A549 (cell line): ENCODE measurements at regions not wholly inside any gene's neighbourhood (a gene's known extent, or its start where the extent isn't known, plus 50 kb on each side); places are given as distances from the start of the nearest gene placed in this dataset.

Source experiments
- ATAC-seq, 2 experiments: fragments of 200-7000 bp in 1 of 2; fragments of >200 bp in 1 of 2; cut with Nextera tagmentation in 1 of 2; cut with Tn5 transposase in 1 of 2; 3 replicates each; pipeline versions ENCODE4 v1.8.0 to v1.9.1; 2018 to 2020; ENCODE audit warnings: mild to moderate bottlenecking in 1 of 2, moderate library complexity in 1 of 2
- CTCF ChIA-PET: fragments of 300-600 bp; sonication (Branson Sonifier 250); formaldehyde crosslinking; extraction: SDS; loops from one replicate; lab custom pipeline; 2021; ENCODE audit warnings: antibody characterized with exemption, inconsistent platforms; lab: Yijun Ruan, JAX
- POLR2A ChIA-PET: fragments of 350-600 bp; formaldehyde crosslinking; extraction: SDS; loops from one replicate; lab custom pipeline; 2021; ENCODE audit warnings: antibody characterized with exemption, inconsistent platforms; lab: Yijun Ruan, JAX
- DNase-seq, 2 experiments: peaks; one replicate each; pipeline versions ENCODE4 v3.0.0 to v3.0.0-alpha.2; 2011 to 2016; ENCODE audit warnings: low read depth in 1 of 2, low spot score in 1 of 2
- FAIRE-seq: peaks from 2 replicates; lab custom pipeline; 2011; peaks lifted over from hg19 to GRCh38; lab: Jason Lieb, UNC
- H3K27ac ChIP-seq, 2 experiments: fragments of >200 bp; sonication (Bioruptor Twin); formaldehyde crosslinking; 3 replicates each; pipeline ENCODE4 v1.5.1; 2016 to 2017
- H3K4me1 ChIP-seq: fragments of >200 bp; sonication (Bioruptor Twin); formaldehyde crosslinking; 3 replicates; pipeline ENCODE4 v1.6.1; 2016
- H3K4me2 ChIP-seq: fragments of >200 bp; sonication (Bioruptor Twin); formaldehyde crosslinking; 3 replicates; pipeline ENCODE4 v1.6.1; 2016
- H3K4me3 ChIP-seq: fragments of >200 bp; sonication (Bioruptor Twin); formaldehyde crosslinking; 3 replicates; pipeline ENCODE4 v1.5.1; 2016
- H3K9me3 ChIP-seq: fragments of >200 bp; sonication (Bioruptor Twin); formaldehyde crosslinking; 3 replicates; pipeline ENCODE4 v1.6.1; 2016
- CBX2 ChIP-seq: fragments of 200-600 bp; sonication (generic); IDR thresholded peaks from 2 replicates; pipeline ENCODE4 v1.6.1; 2016; ENCODE audit warnings: low read depth, mild to moderate bottlenecking, borderline replicate concordance
- CHD4 ChIP-seq: fragments of 200-600 bp; sonication (generic); IDR thresholded peaks from 2 replicates; pipeline ENCODE4 v1.6.1; 2016; ENCODE audit warnings: antibody characterized with exemption, mild to moderate bottlenecking, borderline replicate concordance
- EHF ChIP-seq: fragments of 250-450 bp; sonication (Bioruptor Pico); IDR thresholded peaks from 2 replicates; pipeline ENCODE4 v1.5.0; 2020; ENCODE audit warnings: mild to moderate bottlenecking
- FOSL2 ChIP-seq, 2 experiments: fragments of 450-650 bp in 1 of 2; fragments of >200 bp in 1 of 2; sonication (Bioruptor Twin) in 1 of 2; formaldehyde crosslinking; IDR thresholded peaks; 2 replicates each; pipeline versions ENCODE4 v1.5.0 to v1.6.1; 2016 to 2020; ENCODE audit warnings: mild to moderate bottlenecking in 1 of 2, moderate library complexity in 1 of 2
- HOXB5 ChIP-seq: fragments of 250-450 bp; sonication (Bioruptor Pico); IDR thresholded peaks from 2 replicates; pipeline ENCODE4 v1.5.0; 2020; ENCODE audit warnings: mild to moderate bottlenecking, moderate library complexity
- JUN ChIP-seq, 2 experiments: fragments of >200 bp; sonication (Bioruptor Twin); formaldehyde crosslinking; IDR thresholded peaks; 2 replicates in 1 of 2; 3 replicates in 1 of 2; pipeline ENCODE4 v1.6.1; 2016 to 2017
- KDM5A ChIP-seq: fragments of 200-600 bp; sonication (generic); IDR thresholded peaks from 2 replicates; pipeline ENCODE4 v1.6.1; 2016; ENCODE audit warnings: antibody characterized with exemption, mild to moderate bottlenecking
- MAFK ChIP-seq: fragments of 450-650 bp; IDR thresholded peaks from 2 replicates; pipeline ENCODE4 v1.6.1; 2014; ENCODE audit not compliant: partially characterized antibody
- NFE2L2 ChIP-seq: fragments of 150-350 bp; conservative IDR thresholded peaks from 2 replicates; pipeline ENCODE4 v1.6.1; 2014; ENCODE audit warnings: low read length
- NPAS2 ChIP-seq: fragments of 250-450 bp; sonication (Bioruptor Pico); IDR thresholded peaks from 2 replicates; pipeline ENCODE4 v1.8.0; 2022; ENCODE audit warnings: mild to moderate bottlenecking, moderate library complexity, borderline replicate concordance
- NR3C1 ChIP-seq: fragments of >200 bp; sonication (Bioruptor Twin); formaldehyde crosslinking; IDR thresholded peaks from 3 replicates; pipeline ENCODE4 v1.6.1; 2017
- PHF8 ChIP-seq: fragments of 200-600 bp; sonication (generic); IDR thresholded peaks from 2 replicates; pipeline ENCODE4 v1.6.1; 2016; ENCODE audit warnings: low read depth, mild to moderate bottlenecking, antibody characterized with exemption, moderate library complexity, borderline replicate concordance
- RFX5 ChIP-seq: fragments of 450-650 bp; IDR thresholded peaks from 2 replicates; pipeline ENCODE4 v1.7.1; 2014; ENCODE audit warnings: antibody characterized with exemption, mild to moderate bottlenecking, moderate library complexity
- RNF2 ChIP-seq: fragments of 200-600 bp; sonication (generic); IDR thresholded peaks from 2 replicates; pipeline ENCODE4 v1.6.1; 2016; ENCODE audit warnings: low read depth, mild to moderate bottlenecking, antibody characterized with exemption, moderate library complexity, borderline replicate concordance
- TP53 ChIP-seq: fragments of 250-450 bp; sonication (Bioruptor Pico); IDR thresholded peaks from 2 replicates; pipeline ENCODE4 v1.5.0; 2021; ENCODE audit warnings: mild to moderate bottlenecking, moderate library complexity
- ZC3H11A ChIP-seq: fragments of 450-650 bp; IDR thresholded peaks from 2 replicates; pipeline ENCODE4 v1.6.1; 2014; ENCODE audit warnings: antibody characterized with exemption, mild to moderate bottlenecking
- WGBS: methylation state at CpG from one replicate; pipeline ENCODE4 v1.1.6; 2017; ENCODE audit errors: missing lambda C conversion rate; 5-methylcytosine and 5-hydroxymethylcytosine counted together
- TF ChIP-seq, protein P1 (sequence below): IDR thresholded peaks from 2 replicates; pipeline ENCODE4 v1.6.1; 2012
- TF ChIP-seq, protein P2 (sequence below): IDR thresholded peaks from 2 replicates; pipeline ENCODE4 v1.6.1; 2012
- TF ChIP-seq, protein P3 (sequence below): fragments of >200 bp; sonication (Bioruptor Twin); formaldehyde crosslinking; IDR thresholded peaks from 2 replicates; pipeline ENCODE4 v1.6.1; 2016
- TF ChIP-seq, protein P4 (sequence below): fragments of >200 bp; sonication (Bioruptor Twin); formaldehyde crosslinking; IDR thresholded peaks from 3 replicates; pipeline ENCODE4 v1.5.1; 2016
- TF ChIP-seq, protein P5 (sequence below): fragments of 200-600 bp; sonication (generic); IDR thresholded peaks from 2 replicates; pipeline ENCODE4 v1.6.1; 2016; ENCODE audit warnings: antibody characterized with exemption, mild to moderate bottlenecking, moderate library complexity

DNA sequence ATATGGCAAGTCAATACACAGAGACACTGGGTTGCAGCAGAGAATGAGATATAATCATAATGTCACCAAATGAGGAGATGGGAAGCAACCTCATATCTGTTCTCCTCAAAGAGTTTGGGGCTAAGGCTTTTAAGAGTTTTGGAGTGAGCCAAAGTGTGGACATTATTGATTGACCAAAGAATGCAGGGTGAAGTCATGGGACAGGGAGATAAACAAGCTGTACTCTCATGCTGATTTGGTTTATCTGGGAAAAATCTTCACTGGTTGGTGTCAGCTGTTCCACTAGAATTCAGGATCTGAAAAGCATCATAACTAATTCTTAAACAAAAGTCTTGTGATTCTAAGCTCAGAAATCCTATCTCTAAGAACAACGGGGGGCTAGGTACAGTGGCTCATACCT is 585.9 kb upstream of the NRP1 start:
- WGBS: 12% methylated on average over 1 of the region's 1 CpG

DNA sequence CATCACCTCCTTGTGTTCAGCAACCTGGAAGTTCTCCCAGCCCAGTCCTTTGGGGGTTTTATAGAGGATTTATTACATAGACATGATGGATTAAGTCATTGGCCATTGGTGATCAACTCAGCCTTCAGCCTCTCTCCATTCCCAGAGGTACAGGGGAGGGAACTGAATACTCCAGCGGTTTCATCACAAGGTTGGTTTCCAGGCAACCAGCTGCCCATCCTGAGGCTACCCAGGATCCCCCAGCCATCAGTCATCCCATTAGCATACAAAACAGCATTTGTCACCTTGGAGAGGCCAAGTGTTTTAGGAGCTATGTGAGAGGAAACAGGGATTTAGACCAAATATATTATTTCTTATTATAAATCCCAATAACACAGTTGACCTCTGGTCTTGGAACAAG is 584.8 kb upstream of the NRP1 start:
- no peak overlapping the region for H3K27ac ChIP-seq
- WGBS: 50% methylated on average over 1 of the region's 1 CpG
- ATAC-seq: no peak
- H3K9me3 ChIP-seq: no peaks in the 10 kb centered on the region
- no peak overlapping the region for H3K4me3 ChIP-seq
- TF ChIP-seq FOSL2 (IDR thresholded peaks at IDR 0.05): no peak
- no peak for TF ChIP-seq FOSL2 (CRISPR knock-in tag; IDR thresholded peaks at IDR 0.05)
- TF ChIP-seq RNF2: no peak
- no peak for TF ChIP-seq JUN (IDR thresholded peaks at IDR 0.05)
- TF ChIP-seq, all 56 proteins: peak for 0
- no peaks in the 10 kb centered on the region for H3K4me1 ChIP-seq
- FAIRE-seq: no peak
- ChIA-PET CTCF (no interaction called here), POLR2A (no interaction called here)
- no peak for DNase-seq
- no peak overlapping the region for H3K4me2 ChIP-seq

More for the DNA sequence above, 585.9 kb upstream of the NRP1 start:
- no peaks in the 10 kb centered on the region for H3K4me1 ChIP-seq
- FAIRE-seq: no peak
- DNase-seq: no peak
- no peak for ATAC-seq
- TF ChIP-seq CHD4: no peak
- H3K27ac ChIP-seq: no peak overlapping the region
- ChIA-PET POLR2A (no interaction called here), CTCF (interaction anchor here (0.6 kb wide), 1 partner anchor 155 kb away, joined by 6 read pairs; no protein-coding TSS in a partner anchor)
- no peak overlapping the region for H3K4me2 ChIP-seq
- H3K4me3 ChIP-seq: no peak overlapping the region
- H3K9me3 ChIP-seq: no peaks in the 10 kb centered on the region

DNA sequence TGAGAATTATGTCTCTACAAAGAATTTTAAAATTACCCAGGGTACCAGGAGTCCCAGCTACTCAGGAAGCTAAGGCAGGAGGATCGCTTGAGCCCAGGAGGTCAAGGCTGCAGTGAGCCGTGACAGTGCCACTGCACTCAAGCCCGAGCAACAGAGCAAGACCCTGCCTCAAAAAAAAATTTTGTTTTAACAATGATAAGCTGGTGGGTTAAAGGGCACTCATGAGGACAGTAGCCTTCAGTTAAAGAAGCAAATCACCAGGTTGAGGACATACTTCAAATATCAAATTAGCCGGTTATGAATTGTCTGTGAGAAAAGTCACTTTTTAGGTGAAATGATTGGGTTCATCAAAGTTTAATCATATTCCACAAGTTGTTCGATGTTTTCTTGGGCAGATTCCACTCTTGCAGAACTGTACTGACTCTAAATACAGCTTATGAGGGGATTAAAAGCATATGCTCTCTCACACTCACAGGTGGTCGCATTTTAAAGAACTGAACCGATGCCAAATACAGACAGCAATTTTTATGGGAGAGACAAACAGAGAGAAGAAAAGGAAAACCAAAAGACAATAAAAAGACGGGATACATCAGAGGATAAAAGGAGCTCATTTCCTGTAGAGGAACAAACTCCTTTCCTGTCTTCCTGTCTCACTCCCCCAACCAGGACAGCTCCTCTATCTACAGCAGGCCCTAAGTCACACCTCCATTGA is 582.8 kb upstream of the NRP1 start:
- WGBS: 73% methylated on average over 8 of the region's 8 CpGs
- H3K4me3 ChIP-seq: no peak overlapping the region
- ATAC-seq (no peak), DNase-seq (no peak), FAIRE-seq (no peak)
- TF ChIP-seq NPAS2 (CRISPR knock-in tag) (no peak), EHF (CRISPR knock-in tag) (no peak), KDM5A (no peak), RFX5 (no peak), TP53 (CRISPR knock-in tag) (no peak), NFE2L2 (no peak), PHF8 (no peak), ZC3H11A (no peak), FOSL2 (IDR thresholded peaks at IDR 0.05) (no peak), FOSL2 (CRISPR knock-in tag; IDR thresholded peaks at IDR 0.05) (no peak), HOXB5 (CRISPR knock-in tag) (no peak), NR3C1 (no peak), MAFK (no peak), CBX2 (no peak)
- TF ChIP-seq, protein P1, sequence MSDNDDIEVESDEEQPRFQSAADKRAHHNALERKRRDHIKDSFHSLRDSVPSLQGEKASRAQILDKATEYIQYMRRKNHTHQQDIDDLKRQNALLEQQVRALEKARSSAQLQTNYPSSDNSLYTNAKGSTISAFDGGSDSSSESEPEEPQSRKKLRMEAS: no peak
- TF ChIP-seq, protein P2, sequence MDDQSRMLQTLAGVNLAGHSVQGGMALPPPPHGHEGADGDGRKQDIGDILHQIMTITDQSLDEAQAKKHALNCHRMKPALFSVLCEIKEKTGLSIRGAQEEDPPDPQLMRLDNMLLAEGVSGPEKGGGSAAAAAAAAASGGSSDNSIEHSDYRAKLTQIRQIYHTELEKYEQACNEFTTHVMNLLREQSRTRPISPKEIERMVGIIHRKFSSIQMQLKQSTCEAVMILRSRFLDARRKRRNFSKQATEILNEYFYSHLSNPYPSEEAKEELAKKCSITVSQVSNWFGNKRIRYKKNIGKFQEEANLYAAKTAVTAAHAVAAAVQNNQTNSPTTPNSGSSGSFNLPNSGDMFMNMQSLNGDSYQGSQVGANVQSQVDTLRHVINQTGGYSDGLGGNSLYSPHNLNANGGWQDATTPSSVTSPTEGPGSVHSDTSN: no peak
- TF ChIP-seq, protein P3, sequence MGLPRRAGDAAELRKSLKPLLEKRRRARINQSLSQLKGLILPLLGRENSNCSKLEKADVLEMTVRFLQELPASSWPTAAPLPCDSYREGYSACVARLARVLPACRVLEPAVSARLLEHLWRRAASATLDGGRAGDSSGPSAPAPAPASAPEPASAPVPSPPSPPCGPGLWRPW: no peak
- TF ChIP-seq, protein P4, sequence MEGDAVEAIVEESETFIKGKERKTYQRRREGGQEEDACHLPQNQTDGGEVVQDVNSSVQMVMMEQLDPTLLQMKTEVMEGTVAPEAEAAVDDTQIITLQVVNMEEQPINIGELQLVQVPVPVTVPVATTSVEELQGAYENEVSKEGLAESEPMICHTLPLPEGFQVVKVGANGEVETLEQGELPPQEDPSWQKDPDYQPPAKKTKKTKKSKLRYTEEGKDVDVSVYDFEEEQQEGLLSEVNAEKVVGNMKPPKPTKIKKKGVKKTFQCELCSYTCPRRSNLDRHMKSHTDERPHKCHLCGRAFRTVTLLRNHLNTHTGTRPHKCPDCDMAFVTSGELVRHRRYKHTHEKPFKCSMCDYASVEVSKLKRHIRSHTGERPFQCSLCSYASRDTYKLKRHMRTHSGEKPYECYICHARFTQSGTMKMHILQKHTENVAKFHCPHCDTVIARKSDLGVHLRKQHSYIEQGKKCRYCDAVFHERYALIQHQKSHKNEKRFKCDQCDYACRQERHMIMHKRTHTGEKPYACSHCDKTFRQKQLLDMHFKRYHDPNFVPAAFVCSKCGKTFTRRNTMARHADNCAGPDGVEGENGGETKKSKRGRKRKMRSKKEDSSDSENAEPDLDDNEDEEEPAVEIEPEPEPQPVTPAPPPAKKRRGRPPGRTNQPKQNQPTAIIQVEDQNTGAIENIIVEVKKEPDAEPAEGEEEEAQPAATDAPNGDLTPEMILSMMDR: no peak
- TF ChIP-seq, protein P5, sequence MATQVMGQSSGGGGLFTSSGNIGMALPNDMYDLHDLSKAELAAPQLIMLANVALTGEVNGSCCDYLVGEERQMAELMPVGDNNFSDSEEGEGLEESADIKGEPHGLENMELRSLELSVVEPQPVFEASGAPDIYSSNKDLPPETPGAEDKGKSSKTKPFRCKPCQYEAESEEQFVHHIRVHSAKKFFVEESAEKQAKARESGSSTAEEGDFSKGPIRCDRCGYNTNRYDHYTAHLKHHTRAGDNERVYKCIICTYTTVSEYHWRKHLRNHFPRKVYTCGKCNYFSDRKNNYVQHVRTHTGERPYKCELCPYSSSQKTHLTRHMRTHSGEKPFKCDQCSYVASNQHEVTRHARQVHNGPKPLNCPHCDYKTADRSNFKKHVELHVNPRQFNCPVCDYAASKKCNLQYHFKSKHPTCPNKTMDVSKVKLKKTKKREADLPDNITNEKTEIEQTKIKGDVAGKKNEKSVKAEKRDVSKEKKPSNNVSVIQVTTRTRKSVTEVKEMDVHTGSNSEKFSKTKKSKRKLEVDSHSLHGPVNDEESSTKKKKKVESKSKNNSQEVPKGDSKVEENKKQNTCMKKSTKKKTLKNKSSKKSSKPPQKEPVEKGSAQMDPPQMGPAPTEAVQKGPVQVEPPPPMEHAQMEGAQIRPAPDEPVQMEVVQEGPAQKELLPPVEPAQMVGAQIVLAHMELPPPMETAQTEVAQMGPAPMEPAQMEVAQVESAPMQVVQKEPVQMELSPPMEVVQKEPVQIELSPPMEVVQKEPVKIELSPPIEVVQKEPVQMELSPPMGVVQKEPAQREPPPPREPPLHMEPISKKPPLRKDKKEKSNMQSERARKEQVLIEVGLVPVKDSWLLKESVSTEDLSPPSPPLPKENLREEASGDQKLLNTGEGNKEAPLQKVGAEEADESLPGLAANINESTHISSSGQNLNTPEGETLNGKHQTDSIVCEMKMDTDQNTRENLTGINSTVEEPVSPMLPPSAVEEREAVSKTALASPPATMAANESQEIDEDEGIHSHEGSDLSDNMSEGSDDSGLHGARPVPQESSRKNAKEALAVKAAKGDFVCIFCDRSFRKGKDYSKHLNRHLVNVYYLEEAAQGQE: no peak
- CTCF ChIA-PET: interaction anchor here (1.3 kb wide), 1 partner anchor 9 kb away, joined by 6 read pairs; no protein-coding TSS in a partner anchor
- H3K27ac ChIP-seq: no peak overlapping the region
- POLR2A ChIA-PET: no interaction called here
- no peak overlapping the region for H3K4me2 ChIP-seq
- no peaks in the 10 kb centered on the region for H3K4me1 ChIP-seq
- no peaks in the 10 kb centered on the region for H3K9me3 ChIP-seq
